Ecto neural progenitor cell (in vitro differentiated cells): ENCODE measurements at regions not wholly inside any gene's neighbourhood (a gene's known extent, or its start where the extent isn't known, plus 50 kb on each side); places are given as distances from the start of the nearest gene placed in this dataset.

Experiments
- DNase-seq: peaks from one replicate; pipeline ENCODE4 v3.0.0-alpha.2; 2018; ENCODE audit warnings: low spot score

- no peak for DNase-seq
These were observed 118.4 kb downstream of the LRRC30 start for GRCh38 chr18:7349181-7349837.

- no peak for DNase-seq
These were observed 128.3 kb downstream of the LRRC30 start for GRCh38 chr18:7358989-7359726.

- DNase-seq = no peak
These were observed 129.8 kb downstream of the LRRC30 start for GRCh38 chr18:7360606-7361170.

- no peak for DNase-seq
These were observed 132.4 kb downstream of the LRRC30 start for GRCh38 chr18:7363338-7363737.

GRCh38 chr18:7366597-7366996, 135.7 kb downstream of the LRRC30 start:
- DNase-seq = no peak

GRCh38 chr18:7367336-7367735, 136.4 kb downstream of the LRRC30 start:
- no peak for DNase-seq

GRCh38 chr18:7369006-7369405, 138.1 kb downstream of the LRRC30 start:
- DNase-seq = no peak

GRCh38 chr18:7370375-7370774, 139.5 kb downstream of the LRRC30 start:
- no peak for DNase-seq

- DNase-seq = no peak
These were observed 139.9 kb downstream of the LRRC30 start for GRCh38 chr18:7370802-7371201.

- no peak for DNase-seq
These were observed 142.6 kb downstream of the LRRC30 start for GRCh38 chr18:7373441-7373840.

- DNase-seq = no peak
These were observed 150.4 kb downstream of the LRRC30 start for GRCh38 chr18:7381307-7381706.

- DNase-seq = no peak
These were observed 151.6 kb downstream of the LRRC30 start for GRCh38 chr18:7382328-7383001.

GRCh38 chr18:7383002-7383980, 152.4 kb downstream of the LRRC30 start:
- no peak for DNase-seq

- DNase-seq = no peak
These were observed 157.9 kb downstream of the LRRC30 start for GRCh38 chr18:7388741-7389140.

GRCh38 chr18:7390731-7391492, 160.0 kb downstream of the LRRC30 start:
- DNase-seq = no peak

GRCh38 chr18:7393080-7393479, 162.2 kb downstream of the LRRC30 start:
- no peak for DNase-seq

GRCh38 chr18:7394050-7394659, 163.3 kb downstream of the LRRC30 start:
- no peak for DNase-seq

GRCh38 chr18:7395566-7395965, 164.7 kb downstream of the LRRC30 start:
- DNase-seq = no peak

- no peak for DNase-seq
These were observed 153.2 kb upstream of the PTPRM start for GRCh38 chr18:7413906-7414305.

- no peak for DNase-seq
These were observed 152.7 kb upstream of the PTPRM start for GRCh38 chr18:7414459-7414858.
